UCSD-AML1 (cell line): ENCODE measurements at regions not wholly inside any gene's neighbourhood (a gene's known extent, or its start where the extent isn't known, plus 50 kb on each side); places are given as distances from the start of the nearest gene placed in this dataset.

Experiments
- DNase-seq: peaks from one replicate; lab custom pipeline; 2025; ENCODE audit not compliant: unreplicated experiment; lab: John Stamatoyannopoulos, UW

DNA sequence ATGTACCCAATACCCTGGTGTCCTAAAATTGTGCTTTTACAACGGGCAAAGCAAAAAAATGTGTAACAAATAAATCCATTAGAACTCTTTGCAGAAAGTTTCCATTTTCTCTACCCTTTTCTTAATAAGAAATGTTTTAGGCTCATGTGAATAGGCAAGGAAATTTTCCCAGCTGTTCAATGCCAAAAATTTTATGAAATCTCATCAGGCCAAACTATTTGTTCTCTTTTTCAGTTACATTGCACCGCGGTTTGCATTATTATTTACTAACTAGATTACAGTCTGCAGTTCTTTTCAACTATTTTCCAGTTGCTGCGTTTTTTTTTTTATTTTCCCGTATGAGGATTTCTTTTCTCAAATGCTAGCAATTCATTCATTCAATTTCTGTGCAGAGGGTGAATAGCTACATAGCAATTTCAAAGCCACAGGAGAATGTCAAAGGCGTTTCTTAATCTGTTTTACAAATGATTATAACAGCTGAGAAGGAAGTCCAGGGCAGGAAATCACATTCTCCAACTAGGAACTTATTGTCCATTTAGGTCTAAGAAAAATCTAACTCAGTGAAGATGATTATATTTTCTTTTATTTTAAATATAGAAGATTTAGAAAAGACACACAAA is 367.5 kb upstream of the MMADHC start:
- DNase-seq: no peak

DNA sequence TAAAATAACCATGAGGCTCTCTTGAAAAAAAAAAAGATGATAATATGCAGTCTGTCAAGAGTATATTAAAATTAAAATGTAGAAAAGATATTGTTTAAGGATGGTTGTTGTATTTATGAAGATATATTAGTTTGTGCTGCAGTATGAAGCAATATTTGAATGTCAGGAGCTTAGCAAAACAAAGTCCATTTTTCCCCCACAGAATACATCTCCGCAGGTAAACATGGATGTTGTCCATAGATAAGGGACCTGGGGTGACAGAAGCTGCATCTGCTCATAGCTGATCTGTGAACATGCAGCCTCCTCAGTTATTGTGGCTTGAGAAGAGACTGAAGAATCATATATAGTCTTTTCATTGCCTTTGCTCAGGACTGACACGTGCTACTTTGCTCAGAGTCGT is 366.1 kb upstream of the MMADHC start:
- no peak for DNase-seq

DNA sequence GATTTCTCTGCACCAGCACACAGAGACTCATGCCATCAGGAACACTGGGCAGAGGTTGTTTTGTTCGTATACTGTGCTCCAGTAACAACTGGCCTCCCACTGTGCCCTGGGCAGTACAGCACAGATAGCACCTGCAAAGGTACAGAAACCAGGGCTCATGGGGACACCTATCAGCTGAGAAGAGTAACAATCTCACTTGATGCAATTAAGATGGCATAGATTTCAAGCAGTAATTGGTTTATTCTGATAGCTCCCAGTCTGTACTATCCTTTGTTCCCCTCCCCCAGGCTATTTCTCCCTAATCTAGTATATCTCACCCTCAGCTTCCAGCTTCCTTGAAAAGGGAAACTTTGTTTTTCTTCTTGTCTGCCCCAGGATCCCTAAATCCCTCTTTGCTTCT is 343.9 kb upstream of the MMADHC start:
- no peak for DNase-seq

DNA sequence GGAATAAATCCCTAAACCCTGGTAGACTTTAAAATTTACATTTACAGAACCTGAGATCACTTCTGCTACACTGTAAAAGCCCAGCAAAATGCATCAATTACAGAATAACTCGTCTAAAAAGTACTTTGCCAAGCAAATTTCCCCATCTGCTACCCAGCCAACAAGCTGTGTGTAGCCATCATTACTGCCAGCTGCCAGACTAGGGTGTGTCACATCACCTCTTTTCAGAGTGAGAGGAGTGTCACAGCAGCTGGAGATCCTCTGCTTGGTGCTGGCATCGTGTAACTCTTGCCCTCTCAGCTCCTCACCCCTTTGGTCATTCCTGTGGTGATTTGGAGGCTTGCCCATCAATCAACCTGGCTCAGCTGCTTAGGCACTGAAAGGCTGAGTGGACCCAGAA is 340.4 kb upstream of the MMADHC start:
- no peak for DNase-seq

DNA sequence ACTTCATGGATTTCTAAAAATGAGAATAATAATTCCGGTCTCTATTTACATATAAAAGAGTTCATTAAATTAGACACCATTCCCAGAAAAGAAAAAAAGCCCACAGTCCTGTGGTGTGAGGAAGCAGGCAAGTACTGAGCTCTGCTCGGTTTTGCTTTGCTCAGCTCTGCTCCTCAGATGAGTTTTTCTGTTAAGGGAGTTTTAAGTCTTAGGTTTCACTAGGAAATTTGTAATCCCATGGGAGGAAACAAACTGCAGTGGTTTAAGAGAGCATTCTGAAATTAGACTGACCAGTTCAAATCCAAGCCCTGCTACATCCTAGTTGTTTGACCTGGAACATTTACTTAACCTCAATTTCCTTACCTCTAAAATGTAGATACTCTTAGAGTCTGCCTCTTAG is 338.6 kb upstream of the MMADHC start:
- no peak for DNase-seq

DNA sequence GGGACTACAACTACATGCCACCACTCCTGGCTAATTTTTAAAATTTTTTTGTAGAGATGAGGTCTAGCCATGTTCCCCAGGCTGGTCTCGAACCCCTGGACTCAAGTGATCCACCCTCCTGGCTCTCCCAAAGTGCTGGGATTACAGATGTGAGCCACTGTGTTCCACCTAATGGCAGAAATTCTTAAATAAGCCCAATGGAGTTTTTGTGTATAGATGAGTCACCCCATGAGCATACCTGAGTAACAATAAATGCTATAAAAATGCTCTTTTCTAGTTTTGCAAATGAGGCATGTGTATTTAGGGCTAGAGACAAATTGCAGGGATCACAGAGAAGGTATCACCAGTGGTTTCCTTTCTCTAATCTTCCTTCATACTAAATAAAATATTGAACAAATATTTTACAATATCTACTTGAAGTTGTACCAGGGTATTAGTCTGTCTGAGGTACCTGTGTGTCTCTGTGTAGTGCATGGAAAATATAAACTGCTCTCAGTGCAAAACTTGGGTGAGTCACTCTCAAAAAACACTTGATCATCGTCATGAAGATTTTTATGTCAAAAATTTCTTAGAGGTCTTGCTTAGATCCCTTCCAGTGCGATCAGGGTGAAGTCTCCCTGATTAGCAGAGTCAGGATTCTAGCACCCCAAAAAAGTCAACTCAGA is 337.1 kb upstream of the MMADHC start:
- DNase-seq: no peak

DNA sequence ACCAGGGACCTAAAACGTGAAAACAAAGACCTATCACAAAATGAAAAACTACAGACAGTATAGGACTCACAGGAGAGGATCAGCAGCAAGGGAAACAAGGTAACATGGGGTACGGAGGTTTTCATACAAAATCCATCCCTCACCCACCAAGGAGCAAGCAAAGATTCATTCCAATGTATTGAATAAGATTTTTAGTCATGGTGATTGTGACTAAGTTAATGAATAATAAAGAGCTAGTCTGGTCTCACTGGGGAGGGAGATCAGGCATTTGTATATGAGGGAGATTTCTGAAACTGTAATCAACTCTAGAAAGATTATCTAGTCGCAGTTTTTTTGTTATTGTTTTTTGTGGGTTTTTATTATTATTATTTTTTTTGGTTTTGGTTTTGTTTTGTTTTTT is 336.5 kb upstream of the MMADHC start:
- no peak for DNase-seq

DNA sequence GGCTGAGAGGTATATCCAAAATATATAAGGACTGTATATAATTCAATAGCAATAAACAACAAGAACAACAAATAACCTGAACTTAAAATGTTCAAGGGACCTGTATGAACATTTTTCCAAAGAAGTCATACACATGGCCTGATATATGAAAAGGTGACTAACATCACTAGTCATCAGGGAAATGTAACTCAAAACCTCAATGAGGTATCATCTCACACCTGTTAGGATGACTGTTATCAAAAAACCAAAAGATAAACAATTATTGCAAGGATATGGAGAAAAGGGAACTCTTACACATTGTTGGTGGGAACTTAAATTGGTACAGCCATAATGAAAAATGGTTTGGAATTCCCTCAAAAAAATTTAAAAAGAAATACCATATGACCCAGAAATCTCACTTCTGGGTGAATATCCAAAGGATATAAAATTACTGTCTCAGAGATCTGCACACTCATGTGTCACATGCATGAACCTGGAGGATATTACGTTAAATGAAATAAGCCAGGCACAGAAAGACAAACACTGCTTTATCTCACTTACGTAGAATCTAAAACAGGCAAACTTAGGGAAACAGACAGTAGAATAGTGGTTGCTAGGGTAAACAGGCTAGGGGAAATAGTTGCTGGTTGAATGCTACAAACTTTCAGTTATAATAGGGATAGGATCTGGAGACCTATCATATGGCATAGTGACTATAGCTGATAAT is 334.5 kb upstream of the MMADHC start:
- no peak for DNase-seq

DNA sequence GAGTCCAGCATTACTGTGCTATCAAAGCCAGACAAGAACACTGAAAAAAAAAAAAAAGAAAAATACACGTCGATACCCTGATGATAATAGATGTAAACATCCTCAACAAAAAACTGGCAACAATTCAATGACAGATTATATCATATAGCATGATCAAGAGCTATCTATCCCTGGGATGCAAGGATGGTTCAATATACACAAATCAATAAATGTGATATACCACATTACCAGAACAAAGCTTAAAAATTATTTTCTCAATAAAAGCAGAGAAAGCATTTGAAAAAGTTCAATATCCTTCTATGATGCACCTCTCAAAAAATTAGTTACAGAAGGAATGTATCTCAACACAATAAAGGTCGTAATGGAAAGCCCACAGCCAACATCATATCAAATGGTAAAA is 332.8 kb upstream of the MMADHC start:
- DNase-seq: no peak

DNA sequence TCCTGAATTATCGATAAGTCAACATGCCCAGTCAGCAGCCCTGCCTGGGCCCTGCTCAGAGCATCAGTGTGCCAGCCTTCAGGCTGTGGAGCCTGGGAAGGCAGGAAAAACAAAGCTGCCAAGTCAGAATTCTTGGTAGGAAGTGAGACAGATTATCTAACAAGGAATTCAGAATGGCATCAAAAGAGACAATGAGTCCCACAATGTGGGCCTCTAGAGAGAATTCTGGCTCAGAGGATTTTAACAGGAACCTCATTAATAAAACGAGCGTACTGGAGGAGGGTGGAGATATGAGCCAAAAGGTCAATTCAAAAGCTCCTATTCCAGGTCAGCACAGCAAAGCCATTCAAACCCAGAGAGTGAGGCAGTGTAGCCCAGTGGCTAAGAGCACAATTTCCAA is 327.6 kb upstream of the MMADHC start:
- DNase-seq: no peak

DNA sequence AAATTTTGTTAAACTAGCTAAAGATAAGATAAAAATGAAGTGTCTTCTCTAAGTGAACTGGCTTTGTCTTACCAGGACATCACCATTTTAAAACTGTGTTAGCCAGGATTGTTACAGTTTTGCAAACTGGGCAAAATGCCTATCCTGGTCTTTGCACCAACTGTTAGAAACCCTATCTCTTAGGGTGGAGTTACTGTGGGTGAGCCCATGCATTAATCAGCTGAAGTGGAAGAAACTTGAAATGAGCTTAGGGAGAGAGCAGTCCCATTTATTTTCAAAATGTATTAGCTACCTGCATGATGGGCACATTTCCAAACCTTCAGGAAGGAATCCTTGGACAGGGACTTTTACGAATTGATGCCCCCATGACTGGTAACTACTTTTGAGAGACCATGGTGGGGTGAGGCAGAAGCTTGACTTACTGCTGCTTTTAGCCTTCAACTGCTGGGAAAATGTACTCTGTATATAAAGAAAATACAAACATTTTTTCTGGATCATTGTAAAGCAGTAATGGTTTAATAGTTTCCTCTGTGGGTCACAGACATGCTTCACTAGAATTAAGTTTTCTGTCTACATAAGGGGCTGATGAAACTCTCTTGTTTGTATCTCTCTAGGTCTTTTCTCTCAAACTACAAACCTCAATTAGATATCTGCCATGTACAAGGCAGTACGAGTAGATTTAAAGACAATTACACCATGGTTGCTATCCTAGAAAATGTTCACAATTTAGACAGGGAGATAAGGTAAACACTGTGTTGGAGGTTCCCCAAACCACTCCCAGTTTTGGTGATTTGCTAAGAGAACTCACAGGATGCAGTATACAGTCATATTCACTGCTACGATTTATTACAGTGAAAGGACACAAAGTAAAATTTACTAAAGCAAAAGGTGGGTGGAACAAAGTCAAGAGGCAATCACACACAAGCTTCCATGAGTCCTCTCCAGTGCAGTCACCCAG is 321.4 kb upstream of the MMADHC start:
- DNase-seq: no peak

DNA sequence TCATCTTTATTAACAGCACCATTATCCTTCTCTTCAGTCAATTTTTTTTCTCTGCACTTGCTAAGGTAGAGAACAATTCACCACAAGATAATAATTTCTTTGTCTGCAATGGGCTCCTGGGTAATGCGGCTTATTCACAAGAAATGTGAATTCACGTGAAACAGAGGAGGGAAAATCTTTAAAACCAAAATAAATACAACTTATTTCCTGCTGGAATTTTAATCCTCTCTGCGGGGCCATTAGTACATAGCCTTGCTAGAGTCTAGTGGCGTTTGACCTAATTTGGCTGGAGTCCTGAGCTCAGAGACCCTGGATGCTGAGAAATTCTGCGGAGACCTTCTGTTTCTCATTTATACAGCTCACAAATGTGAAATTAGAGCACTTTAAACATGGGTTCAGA is 319.3 kb upstream of the MMADHC start:
- DNase-seq: no peak

DNA sequence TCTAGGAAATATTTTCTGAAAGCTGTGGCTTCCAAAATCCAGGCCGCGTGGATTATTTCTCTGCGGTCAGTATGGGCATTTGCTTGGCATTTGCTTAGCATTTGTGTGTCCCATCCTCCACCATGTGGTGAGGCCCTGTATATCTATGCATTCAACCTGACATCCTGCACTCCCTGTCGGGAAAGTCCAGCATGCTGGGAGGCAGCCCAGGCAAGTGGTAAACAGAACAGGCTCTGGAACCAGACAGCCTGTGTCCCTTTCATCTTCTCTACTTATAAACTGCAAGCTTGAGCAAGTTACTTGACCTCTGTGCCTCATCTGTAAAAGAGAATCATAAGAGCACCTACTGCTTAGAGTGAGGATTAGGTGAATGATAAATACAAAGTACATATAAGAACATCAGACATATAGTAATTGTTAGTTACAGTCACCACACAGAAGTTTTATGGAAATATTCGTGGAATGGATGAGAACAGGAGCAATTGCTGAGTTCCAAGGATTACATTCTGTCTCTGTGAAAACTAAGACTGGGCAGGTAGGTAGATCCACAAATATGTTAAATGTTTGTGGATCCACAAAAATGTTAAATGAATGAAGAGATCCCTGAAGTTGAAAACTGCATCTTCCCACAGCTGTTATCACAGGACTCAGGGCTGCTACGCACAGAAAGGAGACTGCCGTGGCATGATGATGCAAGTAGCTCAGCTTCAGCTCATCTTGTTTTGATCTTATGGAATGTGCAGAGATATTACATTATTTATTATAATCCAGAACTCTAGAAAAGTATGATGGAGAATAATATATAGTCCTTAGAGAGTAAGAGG is 317.0 kb upstream of the MMADHC start:
- DNase-seq: no peak

DNA sequence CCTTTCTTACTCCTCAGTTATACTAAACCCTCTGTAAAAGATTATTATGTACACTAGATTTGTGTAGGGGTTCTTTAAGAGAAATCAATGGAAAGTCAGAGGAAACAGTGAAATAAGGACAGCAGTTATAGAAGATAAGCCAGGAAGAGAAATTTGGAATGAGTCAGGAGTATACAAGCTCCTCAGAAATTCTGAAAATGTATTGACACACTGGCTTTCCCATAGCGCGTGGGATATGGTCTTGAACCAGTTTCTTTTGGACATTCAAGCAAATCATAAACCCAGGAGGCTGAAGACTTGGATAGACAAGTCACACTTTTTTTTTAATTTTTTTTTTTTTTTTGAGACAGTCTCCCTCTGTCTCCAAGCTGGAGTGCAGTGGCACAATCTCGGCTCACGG is 316.1 kb upstream of the MMADHC start:
- no peak for DNase-seq

DNA sequence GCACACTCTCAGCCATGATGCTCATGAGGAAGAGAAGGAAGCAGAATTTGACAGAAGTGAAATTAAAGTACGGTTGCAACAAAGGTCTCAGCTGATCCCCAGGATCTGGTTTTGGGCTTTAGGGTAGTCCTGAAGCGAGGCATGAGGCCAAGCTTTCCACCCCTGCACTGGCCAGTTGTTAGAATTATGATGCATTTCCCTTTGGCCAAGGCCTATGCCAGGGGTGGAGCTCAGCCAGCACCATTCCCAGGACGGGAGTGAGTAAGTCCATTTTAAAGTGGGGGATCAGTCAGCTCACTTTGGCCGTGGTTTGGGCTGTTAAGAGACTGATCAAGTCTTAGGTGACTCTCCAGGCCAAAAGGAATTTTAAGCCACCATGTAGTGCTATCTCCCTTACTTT is 314.5 kb upstream of the MMADHC start:
- no peak for DNase-seq

DNA sequence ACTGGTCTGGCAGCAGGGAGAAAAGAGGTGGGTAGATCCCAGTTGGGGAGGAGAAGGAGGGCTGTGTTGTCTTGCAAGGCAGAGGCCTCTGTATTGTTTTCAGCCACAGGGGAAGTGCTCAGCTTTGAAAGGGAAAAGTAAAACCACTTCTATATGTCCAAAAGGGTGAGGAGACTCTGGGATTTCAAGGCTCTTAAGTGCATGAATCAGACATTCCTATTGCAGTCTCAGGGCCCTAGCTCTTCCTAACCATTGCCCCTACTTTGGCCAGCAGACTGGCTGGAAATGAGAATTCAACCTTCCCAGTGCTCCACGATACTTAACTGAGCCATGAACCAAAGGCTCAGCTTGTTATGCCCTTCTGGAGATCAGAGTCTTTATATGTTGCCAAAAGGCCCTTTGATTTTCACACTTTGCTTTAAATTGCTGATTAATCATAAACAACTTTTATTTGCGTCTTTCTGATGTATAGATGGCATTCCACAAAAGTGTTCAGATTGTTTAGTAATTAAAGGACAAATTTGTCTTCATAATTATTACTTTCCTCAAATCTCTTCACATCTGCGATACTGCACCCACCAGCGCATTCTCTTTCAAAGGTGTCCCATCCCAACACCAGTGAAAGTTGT is 313.8 kb upstream of the MMADHC start:
- no peak for DNase-seq

DNA sequence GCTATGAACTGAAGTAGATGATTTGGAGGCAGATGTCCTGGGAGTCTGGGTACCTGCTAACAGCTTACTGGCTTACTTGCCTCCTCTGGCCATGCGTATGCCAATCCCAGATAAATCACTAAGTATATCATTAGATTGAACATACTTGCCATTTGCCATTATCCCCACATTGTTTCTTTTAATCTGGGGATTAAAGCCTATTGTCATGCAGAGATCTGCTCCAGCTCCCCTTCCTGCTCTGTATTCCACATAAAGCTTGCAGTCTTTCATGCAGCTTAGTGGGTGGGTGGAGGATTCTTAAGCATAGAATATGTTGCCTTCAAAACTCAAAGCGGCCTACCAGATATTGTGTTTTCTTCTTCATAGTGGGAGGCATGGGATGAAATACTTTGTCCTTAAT is 311.8 kb upstream of the MMADHC start:
- DNase-seq: no peak

DNA sequence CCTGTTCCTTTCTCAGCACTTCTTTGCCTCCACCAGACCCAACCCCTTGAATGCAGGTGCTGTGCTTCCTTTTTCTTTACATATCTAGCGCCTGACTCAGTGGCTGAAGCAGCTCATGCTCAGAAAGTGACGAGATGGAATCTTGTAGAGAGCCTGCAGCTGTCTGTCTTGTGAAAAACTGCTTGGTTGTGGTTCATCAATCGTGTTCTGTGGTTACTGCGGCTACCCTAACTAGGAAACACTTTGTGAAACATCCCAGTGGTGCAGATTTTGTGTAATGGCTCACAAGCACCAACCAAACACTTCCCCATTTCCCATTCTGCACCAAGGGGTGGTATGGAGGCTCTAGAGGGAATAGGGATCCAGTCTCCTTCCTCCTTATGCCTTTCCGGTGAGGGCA is 307.2 kb upstream of the MMADHC start:
- DNase-seq: no peak

DNA sequence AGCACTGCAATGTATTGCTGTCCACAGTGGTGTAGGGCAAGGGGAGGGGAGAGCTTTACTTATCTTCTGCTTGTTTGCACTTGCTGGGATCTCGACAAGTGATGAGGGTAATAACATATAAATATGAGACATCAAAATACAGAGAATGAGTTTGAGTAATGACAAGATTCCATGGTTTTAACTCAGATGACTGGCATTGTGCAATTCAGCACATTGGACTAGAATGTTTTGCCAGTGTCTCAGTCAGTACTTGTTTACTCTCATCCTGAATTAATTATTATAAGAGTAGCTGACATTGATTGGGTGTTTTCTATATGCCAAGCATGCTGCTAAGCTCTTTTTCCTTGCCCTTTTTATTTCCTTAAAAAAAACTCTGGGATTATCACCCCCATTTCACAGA is 306.7 kb upstream of the MMADHC start:
- DNase-seq: no peak

DNA sequence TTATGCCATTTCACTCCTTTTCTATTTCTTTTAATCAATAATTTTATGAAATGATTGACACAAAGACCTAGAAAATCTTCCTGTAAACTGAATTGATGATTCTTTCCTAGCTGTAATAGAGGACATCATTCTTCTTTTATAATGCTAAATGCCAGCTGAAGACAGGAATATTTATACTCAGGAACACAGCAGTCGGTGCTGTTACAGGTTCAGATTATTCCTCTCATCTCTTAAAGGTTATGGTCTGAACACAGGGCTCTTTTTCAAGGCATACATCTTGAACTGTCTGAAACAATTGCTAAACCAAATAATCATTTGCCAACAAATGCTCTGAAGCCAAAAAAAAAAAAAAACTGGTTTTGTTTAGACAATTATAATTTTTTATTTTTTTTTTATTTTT is 305.0 kb upstream of the MMADHC start:
- DNase-seq: no peak
